Activated T-helper 17 cell treated with anti-CD3 and anti-CD28 coated beads, Interleukin-2, amount 50 U/mL, for 72 hours (primary cell): ENCODE measurements at regions not wholly inside any gene's neighbourhood (a gene's known extent, or its start where the extent isn't known, plus 50 kb on each side); places are given as distances from the start of the nearest gene placed in this dataset.
"Not testable (repeated sequence)": the region's sequence is repeated elsewhere in the genome, so short reads cannot be mapped to it uniquely, and the experiment has no call there.

Source experiments
- ATAC-seq: fragments of 150-1000 bp; cut with Tn5 transposase; replicated peaks from 2 replicates; pipeline ENCODE4 v1.10.0; 2021; ENCODE audit warnings: mild to moderate bottlenecking, moderate library complexity
- H3K27ac Mint-ChIP-seq: one replicate; pipeline ENCODE4 v1.8.0; 2022; ENCODE audit warnings: mixed read lengths
- H3K27me3 Mint-ChIP-seq: one replicate; pipeline ENCODE4 v1.8.0; 2022; ENCODE audit warnings: mixed read lengths
- H3K36me3 Mint-ChIP-seq: one replicate; pipeline ENCODE4 v1.8.0; 2022; ENCODE audit warnings: low read depth, mild to moderate bottlenecking, mixed read lengths
- H3K4me1 Mint-ChIP-seq: one replicate; pipeline ENCODE4 v1.8.0; 2022; ENCODE audit warnings: mixed read lengths
- H3K4me3 Mint-ChIP-seq: one replicate; pipeline ENCODE4 v1.8.0; 2022; ENCODE audit warnings: mild to moderate bottlenecking, mixed read lengths
- H3K9me3 Mint-ChIP-seq: one replicate; pipeline ENCODE4 v1.8.0; 2022; ENCODE audit warnings: mixed read lengths

- H3K36me3 Mint-ChIP-seq = no peaks in the 10 kb centered on the region
- peaks cover 4% of the 10 kb centered on the region for H3K9me3 Mint-ChIP-seq
- H3K4me3 Mint-ChIP-seq = peak overlapping the region; percentile 18
- H3K27me3 Mint-ChIP-seq = no peaks in the 10 kb centered on the region
- H3K4me1 Mint-ChIP-seq = peaks cover 38% of the 10 kb centered on the region
- peak; percentile 61 for ATAC-seq
- H3K27ac Mint-ChIP-seq = no peak overlapping the region
These were observed 74.1 kb downstream of the XCL2 start for GRCh38 chr1:168469690-168470089.

GRCh38 chr1:168468822-168469221, 75.0 kb downstream of the XCL2 start:
- no peak for ATAC-seq
- Mint-ChIP-seq H3K27ac (no peak overlapping the region), H3K27me3 (no peaks in the 10 kb centered on the region), H3K9me3 (peaks cover 3% of the 10 kb centered on the region), H3K36me3 (no peaks in the 10 kb centered on the region), H3K4me1 (peaks cover 38% of the 10 kb centered on the region), H3K4me3 (peak overlapping the region; percentile 36)

GRCh38 chr1:168468042-168468809, 75.6 kb downstream of the XCL2 start:
- H3K4me1 Mint-ChIP-seq = peaks cover 38% of the 10 kb centered on the region
- H3K9me3 Mint-ChIP-seq = no peaks in the 10 kb centered on the region
- H3K27ac Mint-ChIP-seq = no peak overlapping the region
- H3K27me3 Mint-ChIP-seq = no peaks in the 10 kb centered on the region
- H3K36me3 Mint-ChIP-seq = no peaks in the 10 kb centered on the region
- peak overlapping the region; percentile 36 for H3K4me3 Mint-ChIP-seq
- no peak for ATAC-seq

GRCh38 chr1:168467452-168467851, 76.3 kb downstream of the XCL2 start:
- Mint-ChIP-seq H3K4me1 (peaks cover 38% of the 10 kb centered on the region), H3K4me3 (peak overlapping the region; percentile 36), H3K9me3 (no peaks in the 10 kb centered on the region), H3K27ac (no peak overlapping the region), H3K27me3 (no peaks in the 10 kb centered on the region), H3K36me3 (no peaks in the 10 kb centered on the region)
- peak; percentile 12 for ATAC-seq

- H3K9me3 Mint-ChIP-seq = peaks cover 5% of the 10 kb centered on the region
- peak overlapping the region; percentile 36 for H3K4me3 Mint-ChIP-seq
- no peaks in the 10 kb centered on the region for H3K27me3 Mint-ChIP-seq
- H3K4me1 Mint-ChIP-seq = peaks cover 38% of the 10 kb centered on the region
- H3K36me3 Mint-ChIP-seq = no peaks in the 10 kb centered on the region
- peak overlapping the region; percentile 54 for H3K27ac Mint-ChIP-seq
- ATAC-seq = peak; percentile 15
These were observed 77.1 kb downstream of the XCL2 start for GRCh38 chr1:168466714-168467131.

DNA sequence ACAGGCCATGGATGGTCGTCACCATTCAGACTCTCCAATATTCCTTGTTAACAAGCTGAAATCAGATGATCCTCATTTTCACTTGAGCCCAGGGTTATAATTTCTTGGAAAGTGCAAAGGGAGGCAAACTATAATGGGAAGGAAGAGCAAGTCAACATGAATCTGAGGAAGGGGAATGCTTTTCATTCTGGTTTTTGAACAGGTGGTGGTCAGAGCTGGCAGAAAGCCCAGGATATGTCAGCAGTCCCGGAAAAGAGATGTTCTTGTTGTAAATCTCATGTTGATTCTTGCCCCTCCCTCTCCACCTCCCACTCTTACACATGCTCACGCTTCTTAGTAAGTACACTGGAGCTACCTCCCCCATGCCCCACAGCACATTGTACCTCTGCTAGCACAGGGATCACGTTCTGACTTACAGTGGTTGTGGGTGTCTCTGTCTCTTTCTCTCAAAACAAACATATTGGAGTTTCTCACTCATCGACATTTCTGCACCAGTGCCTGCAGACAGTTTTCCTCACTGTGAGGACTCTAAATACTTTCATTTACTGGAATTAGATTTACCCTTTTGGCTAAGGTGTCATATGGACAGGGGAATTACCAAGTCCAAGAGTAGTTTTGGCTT, 77.6 kb downstream of the XCL2 start:
- Mint-ChIP-seq H3K9me3 (peaks cover 9% of the 10 kb centered on the region), H3K27ac (peak overlapping the region; percentile 54), H3K4me1 (peaks cover 38% of the 10 kb centered on the region), H3K36me3 (no peaks in the 10 kb centered on the region), H3K27me3 (no peaks in the 10 kb centered on the region), H3K4me3 (peak overlapping the region; percentile 36)
- ATAC-seq = peak; percentile 82

DNA sequence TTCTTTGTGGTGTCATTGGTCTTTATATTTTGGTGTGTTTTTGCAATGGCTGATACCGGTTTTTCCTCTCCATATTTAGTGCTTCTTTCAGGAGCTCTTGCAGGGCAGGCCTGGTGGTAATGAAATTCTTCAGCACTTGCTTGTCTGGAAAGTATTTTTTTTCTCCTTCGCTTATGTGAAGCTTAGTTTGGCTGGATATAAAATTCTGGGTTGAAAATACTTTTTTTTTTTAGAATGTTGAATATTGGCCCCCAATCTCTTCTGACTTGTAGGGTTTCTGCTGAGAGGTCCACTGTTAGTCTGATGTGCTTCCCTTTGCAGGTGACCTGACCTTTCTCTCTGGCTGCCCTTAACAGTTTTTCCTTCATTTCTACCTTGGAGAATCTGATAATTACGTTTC, 82.7 kb downstream of the XCL2 start:
- not testable (repeated sequence) for ATAC-seq, H3K27me3 Mint-ChIP-seq, H3K36me3 Mint-ChIP-seq, H3K4me3 Mint-ChIP-seq, H3K4me1 Mint-ChIP-seq, H3K27ac Mint-ChIP-seq
- H3K9me3 Mint-ChIP-seq = peaks cover 14% of the 10 kb centered on the region

- peak overlapping the region; percentile 52 for H3K27ac Mint-ChIP-seq
- not testable (repeated sequence) for H3K36me3 Mint-ChIP-seq, H3K27me3 Mint-ChIP-seq, ATAC-seq, H3K4me3 Mint-ChIP-seq, H3K4me1 Mint-ChIP-seq
- peaks cover 13% of the 10 kb centered on the region for H3K9me3 Mint-ChIP-seq
These were observed 86.5 kb downstream of the XCL2 start for GRCh38 chr1:168457296-168457695.

DNA sequence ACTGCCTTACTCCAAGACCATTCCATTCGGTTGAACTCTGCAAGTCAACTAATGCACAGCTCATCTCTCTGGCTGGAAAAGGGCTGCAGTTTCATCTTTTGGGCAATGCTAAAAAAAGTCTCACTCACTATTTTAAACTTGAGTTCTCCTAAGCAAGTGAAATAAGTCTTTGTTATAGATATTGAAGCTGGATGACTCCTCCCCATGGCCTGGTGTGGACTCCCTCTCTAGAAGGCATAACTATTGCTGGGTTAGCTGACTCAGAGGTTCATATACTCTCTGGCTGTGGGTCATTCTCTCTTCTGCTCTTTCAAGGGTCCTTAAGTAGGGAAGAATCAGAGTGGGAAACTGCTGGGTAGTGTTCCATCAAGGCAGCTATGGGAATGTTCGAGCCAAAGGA, 88.0 kb downstream of the XCL2 start:
- no peaks in the 10 kb centered on the region for H3K27me3 Mint-ChIP-seq
- H3K36me3 Mint-ChIP-seq = no peaks in the 10 kb centered on the region
- H3K4me1 Mint-ChIP-seq = peaks cover 6% of the 10 kb centered on the region
- ATAC-seq = no peak
- no peak overlapping the region for H3K4me3 Mint-ChIP-seq
- peaks cover 8% of the 10 kb centered on the region for H3K9me3 Mint-ChIP-seq
- H3K27ac Mint-ChIP-seq = no peak overlapping the region

- H3K27ac Mint-ChIP-seq = no peak overlapping the region
- no peaks in the 10 kb centered on the region for H3K27me3 Mint-ChIP-seq
- H3K4me1 Mint-ChIP-seq = peaks cover 6% of the 10 kb centered on the region
- H3K9me3 Mint-ChIP-seq = peaks cover 8% of the 10 kb centered on the region
- H3K4me3 Mint-ChIP-seq = no peak overlapping the region
- no peak for ATAC-seq
- H3K36me3 Mint-ChIP-seq = no peaks in the 10 kb centered on the region
These were observed 89.5 kb downstream of the XCL2 start for GRCh38 chr1:168454211-168454815.

- ATAC-seq = no peak
These were observed 90.7 kb downstream of the XCL2 start for GRCh38 chr1:168453056-168453455.

DNA sequence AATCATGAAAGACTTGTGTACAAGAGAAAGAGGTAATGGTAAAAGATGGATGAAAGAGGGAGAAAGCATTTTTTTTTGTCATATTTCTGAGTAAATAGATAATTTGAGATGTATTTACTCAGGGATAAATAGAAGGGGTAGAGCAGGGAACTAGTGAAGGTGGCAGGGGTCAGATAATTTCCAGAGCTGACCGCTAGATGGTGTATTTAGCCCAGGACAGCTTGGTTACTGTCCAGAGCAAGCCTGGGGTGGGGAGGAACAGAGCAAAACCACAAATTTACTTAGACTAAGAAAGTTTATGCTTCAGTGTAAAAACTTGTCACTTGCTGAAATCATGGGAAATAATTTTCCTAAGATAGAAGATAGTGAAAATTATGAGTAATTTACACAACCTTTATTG, 91.5 kb downstream of the XCL2 start:
- no peak for ATAC-seq
- peaks cover 7% of the 10 kb centered on the region for H3K9me3 Mint-ChIP-seq
- H3K4me3 Mint-ChIP-seq = no peak overlapping the region
- H3K4me1 Mint-ChIP-seq = peaks cover 3% of the 10 kb centered on the region
- no peaks in the 10 kb centered on the region for H3K27me3 Mint-ChIP-seq
- no peaks in the 10 kb centered on the region for H3K36me3 Mint-ChIP-seq
- H3K27ac Mint-ChIP-seq = no peak overlapping the region

More at GRCh38 chr1:168453056-168453455, 90.7 kb downstream of the XCL2 start:
- Mint-ChIP-seq H3K4me1 (peaks cover 6% of the 10 kb centered on the region), H3K9me3 (peaks cover 8% of the 10 kb centered on the region), H3K27me3 (no peaks in the 10 kb centered on the region), H3K4me3 (no peak overlapping the region), H3K27ac (no peak overlapping the region), H3K36me3 (no peaks in the 10 kb centered on the region)

DNA sequence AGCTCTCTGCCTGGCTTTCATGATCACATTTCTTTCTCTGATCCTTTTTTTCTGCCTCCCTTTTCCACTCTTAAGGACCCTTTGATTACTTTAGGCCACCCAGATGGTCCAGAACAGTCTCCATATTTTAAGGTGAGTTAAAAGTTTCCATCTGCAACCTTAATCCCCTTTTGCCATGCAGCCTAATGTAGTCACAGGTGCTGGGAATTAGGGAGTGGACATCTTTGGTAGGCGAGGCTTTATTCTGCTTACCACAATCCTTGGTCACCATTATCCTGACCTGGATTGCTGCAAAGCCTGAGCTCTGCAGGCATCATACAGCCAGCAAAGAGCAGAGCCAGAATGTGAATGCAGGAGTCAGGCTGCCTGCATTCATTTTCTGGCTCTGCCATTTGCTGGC, 95.9 kb downstream of the XCL2 start:
- no peaks in the 10 kb centered on the region for H3K36me3 Mint-ChIP-seq
- no peak for ATAC-seq
- H3K9me3 Mint-ChIP-seq = peaks cover 4% of the 10 kb centered on the region
- H3K4me3 Mint-ChIP-seq = no peak overlapping the region
- no peak overlapping the region for H3K27ac Mint-ChIP-seq
- peaks cover 29% of the 10 kb centered on the region for H3K4me1 Mint-ChIP-seq
- no peaks in the 10 kb centered on the region for H3K27me3 Mint-ChIP-seq

DNA sequence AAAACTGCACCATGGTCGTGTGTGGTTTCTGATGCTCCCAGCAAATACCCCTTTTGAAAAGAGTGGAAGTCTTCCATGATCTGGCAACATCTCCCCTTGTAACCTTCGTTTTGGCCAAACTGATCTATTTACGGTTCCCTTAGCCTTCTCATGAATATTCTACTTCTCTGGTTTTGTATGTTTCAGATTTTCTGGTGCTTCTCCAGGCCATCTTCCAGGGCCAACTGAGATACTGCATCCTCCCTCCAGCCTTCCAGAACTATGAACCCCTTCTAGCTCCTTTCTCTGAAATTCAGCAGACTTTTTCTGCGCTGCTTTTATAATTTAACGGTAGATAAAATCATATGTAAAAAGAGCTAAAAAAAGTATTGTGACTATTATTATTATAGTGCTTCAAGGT, 97.7 kb downstream of the XCL2 start:
- Mint-ChIP-seq H3K4me3 (no peak overlapping the region), H3K27ac (no peak overlapping the region), H3K36me3 (no peaks in the 10 kb centered on the region), H3K4me1 (peaks cover 29% of the 10 kb centered on the region), H3K9me3 (no peaks in the 10 kb centered on the region), H3K27me3 (no peaks in the 10 kb centered on the region)
- ATAC-seq = no peak

DNA sequence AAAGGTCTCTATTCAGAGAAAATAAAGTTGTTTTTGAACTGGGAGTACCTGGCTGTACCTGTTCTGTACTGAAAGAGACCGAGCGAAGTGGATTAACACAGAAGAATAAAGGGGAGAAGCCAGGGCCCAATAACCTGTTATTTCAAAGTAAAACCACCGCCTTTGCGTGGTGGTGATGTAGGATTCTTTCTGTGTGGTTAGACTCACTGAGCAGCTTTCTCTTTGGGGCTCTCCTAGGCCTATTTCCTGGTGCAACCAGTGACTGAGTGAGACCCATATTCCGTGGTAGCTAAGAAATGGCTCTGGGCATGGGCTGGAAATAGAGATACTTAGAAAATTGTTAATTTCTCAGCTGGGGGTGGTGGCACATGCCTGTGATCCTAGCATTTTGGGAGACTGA, 99.9 kb downstream of the XCL2 start:
- Mint-ChIP-seq H3K4me3 (peak overlapping the region; percentile 39), H3K27me3 (no peaks in the 10 kb centered on the region), H3K27ac (peak overlapping the region; percentile 5), H3K9me3 (no peaks in the 10 kb centered on the region), H3K4me1 (peaks cover 40% of the 10 kb centered on the region), H3K36me3 (no peaks in the 10 kb centered on the region)
- ATAC-seq = peak; percentile 74
